ENCODE measurements at regions not wholly inside any gene's neighbourhood (a gene's known extent, or its start where the extent isn't known, plus 50 kb on each side); places are given as distances from the start of the nearest gene placed in this dataset.

- Histone ChIP-seq H3K9me2 (replicated peaks; ENCODE audit: insufficient read depth, low read length) (no peaks in the 10 kb centered on the region), H3K4me3 (ENCODE audit: insufficient read depth, low read length, poor library complexity, severe bottlenecking) (no peak overlapping the region), H3K36me3 (ENCODE audit: low read length) (no peaks in the 10 kb centered on the region), H3F3A (ENCODE audit: insufficient read depth) (no peaks in the 10 kb centered on the region), H4K20me1 (ENCODE audit: low read depth, low read length) (no peaks in the 10 kb centered on the region), H3K9ac (ENCODE audit: low read length) (no peak overlapping the region), H3K27me3 (ENCODE audit: low read length) (no peaks in the 10 kb centered on the region), H3K9me3 (ENCODE audit: insufficient read depth, low read length) (no peaks in the 10 kb centered on the region), H3K79me2 (ENCODE audit: insufficient read depth, low read length) (no peaks in the 10 kb centered on the region), H2AFZ (ENCODE audit: low read depth, low read length, severe bottlenecking) (no peak overlapping the region), H3K27ac (ENCODE audit: low read depth, low read length) (no peak overlapping the region), H3K4me2 (ENCODE audit: low read depth, low read length, poor library complexity, severe bottlenecking) (no peak overlapping the region)
- no peak for TF ChIP-seq CTCF (IDR thresholded peaks at IDR 0.05; ENCODE audit: insufficient read depth, low read length, poor library complexity, severe bottlenecking)
These were observed 432.4 kb upstream of the RORB start for GRCh38 chr9:74064702-74065101.

- no peak overlapping the region for H3K27ac ChIP-seq (ENCODE audit: low read depth, low read length)
- no peak overlapping the region for H3K4me2 ChIP-seq (ENCODE audit: low read depth, low read length, poor library complexity, severe bottlenecking)
- TF ChIP-seq CTCF (IDR thresholded peaks at IDR 0.05; ENCODE audit: insufficient read depth, low read length, poor library complexity, severe bottlenecking) (no peak), EZH2phosphoT487 (conservative IDR thresholded peaks at IDR 0.05; ENCODE audit: low read length) (no peak)
- no peaks in the 10 kb centered on the region for H3K9me3 ChIP-seq (ENCODE audit: insufficient read depth, low read length)
- H3K27me3 ChIP-seq (ENCODE audit: low read length) = no peaks in the 10 kb centered on the region
- H3K9ac ChIP-seq (ENCODE audit: low read length) = no peak overlapping the region
- H4K20me1 ChIP-seq (ENCODE audit: low read depth, low read length) = no peaks in the 10 kb centered on the region
- H2AFZ ChIP-seq (ENCODE audit: low read depth, low read length, severe bottlenecking) = no peak overlapping the region
- H3K4me3 ChIP-seq (ENCODE audit: insufficient read depth, low read length, poor library complexity, severe bottlenecking) = no peak overlapping the region
- no peaks in the 10 kb centered on the region for H3K79me2 ChIP-seq (ENCODE audit: insufficient read depth, low read length)
- no peaks in the 10 kb centered on the region for H3K36me3 ChIP-seq (ENCODE audit: low read length)
- no peaks in the 10 kb centered on the region for H3K9me2 ChIP-seq (replicated peaks; ENCODE audit: insufficient read depth, low read length)
- no peaks in the 10 kb centered on the region for H3F3A ChIP-seq (ENCODE audit: insufficient read depth)
These were observed 431.0 kb upstream of the RORB start for GRCh38 chr9:74066128-74066527.

- no peak overlapping the region for H3K4me2 ChIP-seq (ENCODE audit: low read depth, low read length, poor library complexity, severe bottlenecking)
- no peak overlapping the region for H3K27ac ChIP-seq (ENCODE audit: low read depth, low read length)
- H3K79me2 ChIP-seq (ENCODE audit: insufficient read depth, low read length) = no peaks in the 10 kb centered on the region
- H3F3A ChIP-seq (ENCODE audit: insufficient read depth) = no peaks in the 10 kb centered on the region
- H3K9ac ChIP-seq (ENCODE audit: low read length) = no peak overlapping the region
- H3K27me3 ChIP-seq (ENCODE audit: low read length) = no peaks in the 10 kb centered on the region
- H3K4me3 ChIP-seq (ENCODE audit: insufficient read depth, low read length, poor library complexity, severe bottlenecking) = no peak overlapping the region
- H3K9me3 ChIP-seq (ENCODE audit: insufficient read depth, low read length) = no peaks in the 10 kb centered on the region
- no peak overlapping the region for H2AFZ ChIP-seq (ENCODE audit: low read depth, low read length, severe bottlenecking)
- H3K36me3 ChIP-seq (ENCODE audit: low read length) = no peaks in the 10 kb centered on the region
- no peaks in the 10 kb centered on the region for H4K20me1 ChIP-seq (ENCODE audit: low read depth, low read length)
- H3K9me2 ChIP-seq (replicated peaks; ENCODE audit: insufficient read depth, low read length) = no peaks in the 10 kb centered on the region
- TF ChIP-seq CTCF (IDR thresholded peaks at IDR 0.05; ENCODE audit: insufficient read depth, low read length, poor library complexity, severe bottlenecking) = no peak
- no peak for TF ChIP-seq EZH2phosphoT487 (conservative IDR thresholded peaks at IDR 0.05; ENCODE audit: low read length)
These were observed 430.5 kb upstream of the RORB start for GRCh38 chr9:74066605-74067004.

- Histone ChIP-seq H4K20me1 (ENCODE audit: low read depth, low read length) (no peaks in the 10 kb centered on the region), H3K9ac (ENCODE audit: low read length) (no peak overlapping the region), H3F3A (ENCODE audit: insufficient read depth) (no peaks in the 10 kb centered on the region), H2AFZ (ENCODE audit: low read depth, low read length, severe bottlenecking) (no peak overlapping the region), H3K27me3 (ENCODE audit: low read length) (no peaks in the 10 kb centered on the region), H3K4me2 (ENCODE audit: low read depth, low read length, poor library complexity, severe bottlenecking) (no peak overlapping the region), H3K27ac (ENCODE audit: low read depth, low read length) (no peak overlapping the region), H3K9me3 (ENCODE audit: insufficient read depth, low read length) (no peaks in the 10 kb centered on the region), H3K9me2 (replicated peaks; ENCODE audit: insufficient read depth, low read length) (no peaks in the 10 kb centered on the region), H3K4me3 (ENCODE audit: insufficient read depth, low read length, poor library complexity, severe bottlenecking) (no peak overlapping the region), H3K79me2 (ENCODE audit: insufficient read depth, low read length) (no peaks in the 10 kb centered on the region), H3K36me3 (ENCODE audit: low read length) (no peaks in the 10 kb centered on the region)
- no peak for TF ChIP-seq EZH2phosphoT487 (conservative IDR thresholded peaks at IDR 0.05; ENCODE audit: low read length)
- TF ChIP-seq CTCF (IDR thresholded peaks at IDR 0.05; ENCODE audit: insufficient read depth, low read length, poor library complexity, severe bottlenecking) = no peak
These were observed 425.6 kb upstream of the RORB start for GRCh38 chr9:74071502-74071901.

All from SU-DHL-6 (cell line).